Stomach (tissue), 8 donors: ENCODE measurements at regions not wholly inside any gene's neighbourhood (a gene's known extent, or its start where the extent isn't known, plus 50 kb on each side); places are given as distances from the start of the nearest gene placed in this dataset.

Experiments
- DNase-seq, 2 donors: peaks; one replicate each; pipeline versions ENCODE4 v3.0.0 to v3.0.0-alpha.2; 2013 to 2019
- H3K27ac ChIP-seq, 5 donors: fragments of 200-600 bp in 4 of 5; sonication (generic) in 4 of 5; one replicate each; pipeline ENCODE4 v1.5.1; 2013 to 2019; ENCODE audit warnings: mild to moderate bottlenecking in 1 of 5, moderate library complexity in 1 of 5
- H3K27me3 ChIP-seq, 3 donors: fragments of 200-600 bp; sonication (generic); one replicate each; pipeline ENCODE4 v1.5.1; 2017 to 2019; ENCODE audit warnings: mixed run types in 1 of 3
- H3K36me3 ChIP-seq, 4 donors: fragments of 200-600 bp; sonication (generic); 1 replicate in 3 of 4; 2 replicates in 1 of 4; pipeline ENCODE4 v1.5.1; 2016 to 2019
- H3K4me1 ChIP-seq, 4 donors: fragments of 200-600 bp; sonication (generic); one replicate each; pipeline ENCODE4 v1.5.1; 2016 to 2019
- H3K4me3 ChIP-seq, 4 donors: fragments of 200-600 bp; sonication (generic) in 3 of 4; one replicate each; pipeline ENCODE4 v1.5.1; 2016 to 2019; ENCODE audit warnings: mild to moderate bottlenecking in 1 of 4
- H3K9me3 ChIP-seq, 4 donors: fragments of 200-600 bp; sonication (generic); one replicate each; pipeline ENCODE4 v1.5.1; 2016 to 2019
- EP300 ChIP-seq: sonication (generic); formaldehyde crosslinking; IDR thresholded peaks from one replicate; pipeline ENCODE4 v1.6.1; 2017; ENCODE audit warnings: antibody characterized with exemption
- POLR2A ChIP-seq, 4 donors: fragments of 450-650 bp; IDR thresholded peaks; one replicate each; pipeline ENCODE4 v1.6.1; 2016; ENCODE audit warnings: antibody characterized with exemption in 4 of 4, control low read depth in 2 of 4, mild to moderate bottlenecking in 1 of 4, moderate library complexity in 1 of 4
- POLR2AphosphoS5 ChIP-seq, 3 donors: sonication (generic); formaldehyde crosslinking; IDR thresholded peaks; one replicate each; pipeline ENCODE4 v1.6.1; 2016; ENCODE audit warnings: antibody characterized with exemption in 3 of 3
- WGBS, 5 donors: extraction: QIAGEN DNeasy Blood & Tissue Kit in 3 of 5; methylation state at CpG; one replicate each; pipeline versions ENCODE4 v1.1.5 to v1.1.7; 2013 to 2018; 5-methylcytosine and 5-hydroxymethylcytosine counted together
- intact Hi-C: fragments of 100-400 bp; cut with DNase I; formaldehyde crosslinking; loops from one replicate; pipeline ENCODE4 v1.15.1; 2023; ENCODE audit warnings: low total_unique reads
- TF ChIP-seq, protein P1 (sequence below), 7 experiments: fragments of 450-650 bp in 4 of 7; fragments of 200-600 bp in 3 of 7; sonication (generic) in 3 of 7; IDR thresholded peaks; one replicate each; pipeline ENCODE4 v1.5.1; 2016 to 2019; ENCODE audit warnings: antibody characterized with exemption in 7 of 7, control low read depth in 2 of 7, mild to moderate bottlenecking in 1 of 7
- donor health status: healthy with polysubstance abuse.
- donor health status: Bipolar disorder and iron deficiency.
- donor health status: healthy.

DNA sequence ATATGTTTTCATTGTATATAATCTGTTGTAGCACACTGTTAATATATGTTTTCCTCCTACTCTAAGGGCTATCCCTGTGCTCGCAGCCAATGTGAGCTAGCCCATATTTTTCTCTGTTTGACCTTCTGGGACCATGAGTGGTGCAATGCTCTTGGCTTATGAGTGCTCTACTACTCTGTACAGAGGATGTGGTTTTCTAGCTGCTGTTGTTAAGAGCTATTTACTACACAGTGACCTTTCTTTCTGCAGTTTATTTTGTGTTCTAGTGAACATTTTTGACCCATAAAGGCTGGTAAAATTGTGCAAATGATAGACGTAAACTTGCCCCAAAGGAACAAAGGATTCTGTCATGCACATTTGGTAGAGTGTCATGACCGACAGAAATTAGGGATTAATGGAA lies 84.1 kb upstream of the CPHXL start:
- Histone ChIP-seq H3K4me1 (no peaks in the 10 kb centered on the region), H3K27me3 (peaks cover 0 to 6% (median 0%) of the 10 kb centered on the region in 3 donors), H3K4me3 (no peak overlapping the region), H3K27ac (no peak overlapping the region), H3K36me3 (no peaks in the 10 kb centered on the region), H3K9me3 (no peaks in the 10 kb centered on the region)
- TF ChIP-seq, protein P1, sequence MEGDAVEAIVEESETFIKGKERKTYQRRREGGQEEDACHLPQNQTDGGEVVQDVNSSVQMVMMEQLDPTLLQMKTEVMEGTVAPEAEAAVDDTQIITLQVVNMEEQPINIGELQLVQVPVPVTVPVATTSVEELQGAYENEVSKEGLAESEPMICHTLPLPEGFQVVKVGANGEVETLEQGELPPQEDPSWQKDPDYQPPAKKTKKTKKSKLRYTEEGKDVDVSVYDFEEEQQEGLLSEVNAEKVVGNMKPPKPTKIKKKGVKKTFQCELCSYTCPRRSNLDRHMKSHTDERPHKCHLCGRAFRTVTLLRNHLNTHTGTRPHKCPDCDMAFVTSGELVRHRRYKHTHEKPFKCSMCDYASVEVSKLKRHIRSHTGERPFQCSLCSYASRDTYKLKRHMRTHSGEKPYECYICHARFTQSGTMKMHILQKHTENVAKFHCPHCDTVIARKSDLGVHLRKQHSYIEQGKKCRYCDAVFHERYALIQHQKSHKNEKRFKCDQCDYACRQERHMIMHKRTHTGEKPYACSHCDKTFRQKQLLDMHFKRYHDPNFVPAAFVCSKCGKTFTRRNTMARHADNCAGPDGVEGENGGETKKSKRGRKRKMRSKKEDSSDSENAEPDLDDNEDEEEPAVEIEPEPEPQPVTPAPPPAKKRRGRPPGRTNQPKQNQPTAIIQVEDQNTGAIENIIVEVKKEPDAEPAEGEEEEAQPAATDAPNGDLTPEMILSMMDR (IDR thresholded peaks at IDR 0.05) = no peak
- no peak for DNase-seq
- 68 to 77% (median 72%) methylated on average over 3 of the region's 3 CpGs for WGBS, 5 donors
- intact Hi-C loops = no loop called here

DNA sequence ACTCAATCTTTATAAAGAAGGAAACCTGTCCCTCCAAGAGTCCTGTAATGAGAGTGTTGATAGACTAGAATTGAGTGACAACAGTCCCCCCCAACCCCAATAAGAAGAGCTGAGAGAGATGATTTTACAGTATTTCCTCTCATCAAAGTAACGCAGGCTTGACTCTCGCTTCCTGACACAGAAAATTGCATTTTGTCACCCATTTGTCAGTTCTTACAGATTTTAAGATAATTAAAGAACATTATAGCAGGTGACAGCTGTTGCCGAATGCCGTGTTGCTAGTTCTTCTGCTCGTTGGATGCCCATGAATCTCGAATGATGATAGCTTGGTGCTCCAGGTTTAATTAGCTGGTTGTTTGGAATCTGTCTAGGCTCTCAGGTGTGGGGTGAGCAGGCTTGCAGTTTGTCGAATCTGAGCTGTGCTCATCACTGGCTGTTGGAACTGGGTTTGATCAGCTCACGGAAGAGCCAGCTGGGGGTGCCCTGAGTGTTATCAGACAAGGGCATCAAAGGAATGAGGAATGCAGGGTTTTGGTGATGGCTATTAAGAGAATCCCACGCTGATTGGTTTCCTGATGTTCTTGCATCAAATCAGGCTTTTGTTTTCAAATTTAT lies 84.8 kb upstream of the CPHXL start:
- H3K27ac ChIP-seq = no peak overlapping the region
- WGBS, 5 donors = 60 to 78% (median 74%) methylated on average over 9 of the region's 9 CpGs
- TF ChIP-seq, protein P1 (IDR thresholded peaks at IDR 0.05) = no peak
- TF ChIP-seq EP300 (no peak), POLR2A (IDR thresholded peaks at IDR 0.05) (no peak), POLR2AphosphoS5 (IDR thresholded peaks at IDR 0.05) (no peak)

DNA sequence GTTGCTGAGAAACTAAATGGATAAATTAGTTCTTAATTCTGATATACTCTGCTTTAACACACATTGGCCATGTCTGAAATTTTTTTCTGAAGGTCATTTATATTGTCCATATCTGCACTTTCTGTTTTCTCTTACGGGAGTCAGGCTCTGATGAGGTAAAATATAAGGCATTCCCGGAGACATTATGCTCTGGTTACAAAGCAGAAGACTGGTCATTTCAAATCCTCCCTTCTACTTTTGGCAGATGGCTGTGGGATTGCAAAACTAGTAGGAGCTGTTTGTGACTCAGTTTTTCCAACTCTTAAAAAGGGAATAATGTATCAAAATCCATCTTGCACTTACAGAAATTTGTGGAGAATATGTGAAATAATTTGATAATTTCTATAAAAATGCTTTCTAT lies 92.2 kb upstream of the CPHXL start:
- no peaks in the 10 kb centered on the region for H3K9me3 ChIP-seq
- no peaks in the 10 kb centered on the region for H3K27me3 ChIP-seq
- 63 to 79% (median 75%) methylated on average over 2 of the region's 2 CpGs for WGBS, 5 donors
- H3K36me3 ChIP-seq = no peaks in the 10 kb centered on the region
- intact Hi-C loops = no loop called here
- no peaks in the 10 kb centered on the region for H3K4me1 ChIP-seq
- no peak for DNase-seq
- H3K27ac ChIP-seq = no peak overlapping the region
- no peak overlapping the region for H3K4me3 ChIP-seq
- TF ChIP-seq, protein P1 (IDR thresholded peaks at IDR 0.05) = no peak
- no peak for TF ChIP-seq POLR2A (IDR thresholded peaks at IDR 0.05)
- no peak for TF ChIP-seq POLR2AphosphoS5 (IDR thresholded peaks at IDR 0.05)
- TF ChIP-seq EP300 = no peak

More for the DNA sequence above, 84.8 kb upstream of the CPHXL start:
- Histone ChIP-seq H3K4me1 (no peaks in the 10 kb centered on the region), H3K27me3 (peaks cover 0 to 6% (median 0%) of the 10 kb centered on the region in 3 donors), H3K4me3 (no peak overlapping the region), H3K36me3 (no peaks in the 10 kb centered on the region), H3K9me3 (no peaks in the 10 kb centered on the region)
- no peak for DNase-seq
- intact Hi-C loops = no loop called here

DNA sequence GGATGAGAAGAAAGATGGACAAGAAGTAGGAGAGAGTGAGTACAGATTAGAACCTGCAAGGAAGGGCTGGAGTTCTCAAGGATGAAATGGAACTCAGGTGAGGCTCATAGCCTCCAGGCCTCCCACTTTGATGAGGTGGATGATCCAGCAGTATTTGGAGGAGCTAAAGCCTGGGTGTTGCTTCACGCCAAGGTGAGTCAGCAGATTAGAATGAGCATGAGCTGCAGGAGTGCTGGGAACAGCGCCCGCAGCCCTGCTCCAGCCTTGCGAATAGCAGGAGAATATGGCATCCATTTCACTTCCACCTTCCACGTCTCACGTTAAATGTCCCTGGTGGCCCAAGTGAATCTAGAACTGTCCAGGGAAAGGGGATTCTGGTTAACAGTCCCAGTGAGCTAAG lies 94.4 kb upstream of the CPHXL start:
- H3K4me1 ChIP-seq = no peaks in the 10 kb centered on the region
- no peaks in the 10 kb centered on the region for H3K27me3 ChIP-seq
- intact Hi-C loops = no loop called here
- no peak for DNase-seq
- 88 to 96% (median 91%) methylated on average over 6 of the region's 6 CpGs for WGBS, 5 donors
- no peak overlapping the region for H3K4me3 ChIP-seq
- H3K36me3 ChIP-seq = no peaks in the 10 kb centered on the region
- no peaks in the 10 kb centered on the region for H3K9me3 ChIP-seq
- H3K27ac ChIP-seq = no peak overlapping the region
- no peak for TF ChIP-seq POLR2A (IDR thresholded peaks at IDR 0.05)
- TF ChIP-seq POLR2AphosphoS5 (IDR thresholded peaks at IDR 0.05) = no peak
- TF ChIP-seq, protein P1 (IDR thresholded peaks at IDR 0.05) = no peak
- TF ChIP-seq EP300 = no peak
